ENCODE measurements at regions not wholly inside any gene's neighbourhood (a gene's known extent, or its start where the extent isn't known, plus 50 kb on each side); places are given as distances from the start of the nearest gene placed in this dataset.

DNA sequence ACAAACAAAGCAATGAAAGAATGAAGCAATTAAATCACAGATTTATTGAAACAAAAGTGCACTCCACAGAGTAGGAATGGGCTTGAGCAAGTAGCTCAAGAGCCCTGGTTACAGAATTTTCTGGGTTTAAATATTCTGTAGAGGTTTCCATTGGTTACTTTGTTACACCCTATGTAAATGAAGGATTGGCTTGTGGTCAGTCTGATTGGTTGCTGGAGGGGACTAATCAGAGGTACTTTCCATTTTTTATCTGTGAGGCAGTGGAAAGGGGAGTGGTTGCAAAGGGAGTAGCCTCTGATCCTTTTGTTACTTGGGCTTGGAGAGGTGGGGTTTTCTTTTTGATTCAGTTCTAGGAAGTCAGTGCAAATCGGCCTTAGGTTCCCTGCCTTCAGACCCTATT, 253.3 kb downstream of the ARL6IP6 start:
- H3K4me1 Mint-ChIP-seq, result no peaks in the 10 kb centered on the region
- H2AFZ ChIP-seq (replicated peaks), result no peak overlapping the region
- no peak overlapping the region for H3K4me2 ChIP-seq
- no peaks in the 10 kb centered on the region for H3F3A ChIP-seq (ENCODE audit: low read depth)
- H3K27ac Mint-ChIP-seq, result no peak overlapping the region
- H3K36me3 ChIP-seq, result no peaks in the 10 kb centered on the region
- DNase-seq (ENCODE audit: low spot score), result no peak
- H3K9ac ChIP-seq, result no peak overlapping the region
- H3K9me3 Mint-ChIP-seq, result peaks cover 36% of the 10 kb centered on the region
- H3K36me3 Mint-ChIP-seq, result no peaks in the 10 kb centered on the region
- H3K9me3 ChIP-seq (ENCODE audit: low read depth), result peaks cover 12% of the 10 kb centered on the region
- no peaks in the 10 kb centered on the region for H3K79me2 ChIP-seq (ENCODE audit: low read depth)
- H3K27ac ChIP-seq, result no peak overlapping the region
- no peaks in the 10 kb centered on the region for H3K27me3 ChIP-seq
- H4K20me1 ChIP-seq (ENCODE audit: low read depth), result no peaks in the 10 kb centered on the region
- TF ChIP-seq EZH2phosphoT487 (IDR thresholded peaks at IDR 0.05), result no peak
- TF ChIP-seq, protein P1, sequence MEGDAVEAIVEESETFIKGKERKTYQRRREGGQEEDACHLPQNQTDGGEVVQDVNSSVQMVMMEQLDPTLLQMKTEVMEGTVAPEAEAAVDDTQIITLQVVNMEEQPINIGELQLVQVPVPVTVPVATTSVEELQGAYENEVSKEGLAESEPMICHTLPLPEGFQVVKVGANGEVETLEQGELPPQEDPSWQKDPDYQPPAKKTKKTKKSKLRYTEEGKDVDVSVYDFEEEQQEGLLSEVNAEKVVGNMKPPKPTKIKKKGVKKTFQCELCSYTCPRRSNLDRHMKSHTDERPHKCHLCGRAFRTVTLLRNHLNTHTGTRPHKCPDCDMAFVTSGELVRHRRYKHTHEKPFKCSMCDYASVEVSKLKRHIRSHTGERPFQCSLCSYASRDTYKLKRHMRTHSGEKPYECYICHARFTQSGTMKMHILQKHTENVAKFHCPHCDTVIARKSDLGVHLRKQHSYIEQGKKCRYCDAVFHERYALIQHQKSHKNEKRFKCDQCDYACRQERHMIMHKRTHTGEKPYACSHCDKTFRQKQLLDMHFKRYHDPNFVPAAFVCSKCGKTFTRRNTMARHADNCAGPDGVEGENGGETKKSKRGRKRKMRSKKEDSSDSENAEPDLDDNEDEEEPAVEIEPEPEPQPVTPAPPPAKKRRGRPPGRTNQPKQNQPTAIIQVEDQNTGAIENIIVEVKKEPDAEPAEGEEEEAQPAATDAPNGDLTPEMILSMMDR (IDR thresholded peaks at IDR 0.05), result no peak
- no peak for TF ChIP-seq EZH2 (IDR thresholded peaks at IDR 0.05)
- no peak overlapping the region for H3K4me3 ChIP-seq
- H3K4me3 Mint-ChIP-seq, result no peak overlapping the region
- no peaks in the 10 kb centered on the region for H3K4me1 ChIP-seq
- H3K27me3 Mint-ChIP-seq (ENCODE audit: insufficient read depth, low read depth), result peaks cover 6% of the 10 kb centered on the region

DNA sequence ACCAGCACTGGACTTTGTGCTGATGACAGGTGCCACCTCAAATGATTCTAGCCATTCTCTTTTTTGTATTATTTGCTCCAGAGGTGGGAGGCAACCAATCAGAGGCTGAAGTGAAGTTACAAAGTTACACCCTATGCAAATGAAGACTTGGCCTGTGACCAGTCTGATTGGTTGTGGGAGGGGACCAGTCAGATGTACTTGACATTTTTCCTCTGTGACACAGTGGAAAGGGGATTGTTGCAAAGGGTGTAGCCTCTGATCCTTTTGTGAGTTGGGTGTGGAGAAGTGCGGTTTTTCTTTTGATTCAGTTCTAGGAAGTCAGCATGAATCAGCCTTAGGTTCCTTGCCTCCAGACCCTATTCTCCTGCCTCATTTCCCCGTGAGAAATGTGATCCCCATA, 244.0 kb downstream of the ARL6IP6 start:
- Histone ChIP-seq H3K27me3 (no peaks in the 10 kb centered on the region), H2AFZ (replicated peaks) (no peak overlapping the region), H3K4me3 (no peak overlapping the region), H3K9ac (no peak overlapping the region), H3K36me3 (no peaks in the 10 kb centered on the region), H3K79me2 (ENCODE audit: low read depth) (no peaks in the 10 kb centered on the region), H3K4me2 (no peak overlapping the region), H3K27ac (no peak overlapping the region), H3K9me3 (ENCODE audit: low read depth) (no peaks in the 10 kb centered on the region), H4K20me1 (ENCODE audit: low read depth) (no peaks in the 10 kb centered on the region), H3K4me1 (no peaks in the 10 kb centered on the region), H3F3A (ENCODE audit: low read depth) (no peaks in the 10 kb centered on the region)
- no peak overlapping the region for H3K27ac Mint-ChIP-seq
- no peak overlapping the region for H3K4me3 Mint-ChIP-seq
- no peaks in the 10 kb centered on the region for H3K36me3 Mint-ChIP-seq
- no peak for DNase-seq (ENCODE audit: low spot score)
- peaks cover under 1% of the 10 kb centered on the region for H3K9me3 Mint-ChIP-seq
- TF ChIP-seq, protein P1 (IDR thresholded peaks at IDR 0.05), result no peak
- TF ChIP-seq EZH2phosphoT487 (IDR thresholded peaks at IDR 0.05) (no peak), EZH2 (IDR thresholded peaks at IDR 0.05) (no peak)
- H3K4me1 Mint-ChIP-seq, result no peaks in the 10 kb centered on the region
- peaks cover 2% of the 10 kb centered on the region for H3K27me3 Mint-ChIP-seq (ENCODE audit: insufficient read depth, low read depth)

DNA sequence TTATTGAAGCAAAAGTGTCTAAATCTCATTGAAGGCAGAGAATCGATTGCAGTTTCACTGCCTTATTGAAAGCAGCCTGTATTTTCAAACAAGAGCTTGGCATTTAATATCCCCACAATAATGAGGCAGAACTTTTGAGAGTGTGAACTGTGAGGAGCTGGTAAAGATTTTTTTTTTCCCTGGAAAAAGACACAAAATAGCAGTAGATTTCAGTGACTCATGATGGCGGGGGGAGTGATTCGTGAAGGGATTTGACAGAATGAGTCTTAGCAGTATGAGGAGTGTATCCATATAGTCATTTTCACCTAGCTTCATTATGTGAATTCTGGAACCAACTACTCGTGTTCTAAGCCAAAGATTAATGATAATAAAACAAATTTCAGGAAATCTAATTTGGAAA, 242.9 kb downstream of the ARL6IP6 start:
- Mint-ChIP-seq H3K9me3 (no peaks in the 10 kb centered on the region), H3K36me3 (no peaks in the 10 kb centered on the region), H3K27me3 (ENCODE audit: insufficient read depth, low read depth) (peaks cover 2% of the 10 kb centered on the region), H3K4me3 (no peak overlapping the region), H3K27ac (no peak overlapping the region), H3K4me1 (no peaks in the 10 kb centered on the region)
- H3K4me3 ChIP-seq, result no peak overlapping the region
- H3K4me1 ChIP-seq, result no peaks in the 10 kb centered on the region
- H4K20me1 ChIP-seq (ENCODE audit: low read depth), result no peaks in the 10 kb centered on the region
- H3F3A ChIP-seq (ENCODE audit: low read depth), result no peaks in the 10 kb centered on the region
- no peak overlapping the region for H3K4me2 ChIP-seq
- H3K27me3 ChIP-seq, result no peaks in the 10 kb centered on the region
- DNase-seq (ENCODE audit: low spot score), result no peak
- H3K9ac ChIP-seq, result no peak overlapping the region
- no peaks in the 10 kb centered on the region for H3K9me3 ChIP-seq (ENCODE audit: low read depth)
- H2AFZ ChIP-seq (replicated peaks), result no peak overlapping the region
- TF ChIP-seq EZH2phosphoT487 (IDR thresholded peaks at IDR 0.05), result no peak
- no peak for TF ChIP-seq EZH2 (IDR thresholded peaks at IDR 0.05)
- TF ChIP-seq, protein P1 (IDR thresholded peaks at IDR 0.05), result no peak
- H3K79me2 ChIP-seq (ENCODE audit: low read depth), result no peaks in the 10 kb centered on the region
- no peaks in the 10 kb centered on the region for H3K36me3 ChIP-seq
- no peak overlapping the region for H3K27ac ChIP-seq
